H1 (cell line): ENCODE measurements at regions not wholly inside any gene's neighbourhood (a gene's known extent, or its start where the extent isn't known, plus 50 kb on each side); places are given as distances from the start of the nearest gene placed in this dataset.

Source experiments
- CTCF ChIA-PET: fragments of 300-600 bp; sonication (Branson Sonifier 250); formaldehyde crosslinking; loops from one replicate; lab custom pipeline; 2021; ENCODE audit not compliant: partially characterized antibody; lab: Charles Lee
- POLR2A ChIA-PET: fragments of 300-600 bp; sonication (Branson Sonifier 250); formaldehyde crosslinking; loops from one replicate; lab custom pipeline; 2021; ENCODE audit warnings: inconsistent platforms; ENCODE audit not compliant: partially characterized antibody; lab: Charles Lee
- DNase-seq, 2 experiments: peaks; one replicate each; pipeline versions ENCODE4 v3.0.0 to v3.0.0-alpha.2; 2010 to 2022; ENCODE audit warnings: low spot score in 2 of 2, low read depth in 1 of 2, mixed read lengths in 1 of 2
- FAIRE-seq: peaks from 2 replicates; lab custom pipeline; 2011; peaks lifted over from hg19 to GRCh38; lab: Jason Lieb, UNC
- H2AFZ ChIP-seq: 2 replicates; pipeline ENCODE4 v1.8.1; 2012; ENCODE audit warnings: low read length, inconsistent platforms
- H2AK5ac ChIP-seq: 2 replicates; pipeline ENCODE4 v1.6.1; 2013; ENCODE audit warnings: low read depth, low read length
- H2BK120ac ChIP-seq: replicated peaks from 2 replicates; pipeline ENCODE3; 2013; ENCODE audit warnings: low read depth, low read length, inconsistent platforms
- H2BK12ac ChIP-seq: 2 replicates; pipeline ENCODE4 v1.6.1; 2013; ENCODE audit warnings: low read depth, low read length
- H2BK15ac ChIP-seq: 2 replicates; pipeline ENCODE4 v1.6.1; 2013; ENCODE audit warnings: low read length
- H2BK20ac ChIP-seq: 2 replicates; pipeline ENCODE4 v1.6.1; 2013; ENCODE audit warnings: low read length
- H2BK5ac ChIP-seq: 2 replicates; pipeline ENCODE4 v1.6.1; 2013; ENCODE audit warnings: low read depth, low read length
- H3K14ac ChIP-seq: 2 replicates; pipeline ENCODE4 v1.6.1; 2013; ENCODE audit warnings: inconsistent platforms; ENCODE audit not compliant: insufficient read length
- H3K18ac ChIP-seq: 2 replicates; pipeline ENCODE4 v1.6.1; 2013; ENCODE audit warnings: low read length; ENCODE audit errors: extremely low read depth
- H3K23ac ChIP-seq: 2 replicates; pipeline ENCODE4 v1.6.1; 2013; ENCODE audit warnings: inconsistent platforms; ENCODE audit not compliant: insufficient read length
- H3K23me2 ChIP-seq: 2 replicates; pipeline ENCODE4 v1.6.1; 2013; ENCODE audit warnings: low read depth, low read length
- H3K27ac ChIP-seq: 2 replicates; pipeline ENCODE4 v1.6.1; 2011; ENCODE audit warnings: low read depth, low read length, inconsistent platforms
- H3K27me3 ChIP-seq, 4 experiments: replicated peaks in 1 of 4; 1 replicate in 1 of 4; 2 replicates in 3 of 4; pipeline versions ENCODE4 v1.6.1 to v1.8.1; 2011 to 2013; ENCODE audit warnings: low read length in 3 of 4, mild to moderate bottlenecking in 3 of 4, inconsistent platforms in 2 of 4, mixed read lengths in 2 of 4, moderate library complexity in 1 of 4; ENCODE audit not compliant: control insufficient read depth in 3 of 4, insufficient read depth in 3 of 4; ENCODE audit errors: extremely low read depth in 1 of 4
- H3K36me3 ChIP-seq, 4 experiments: 2 replicates each; pipeline versions ENCODE4 v1.6.1 to v1.8.1; 2011 to 2013; ENCODE audit warnings: mild to moderate bottlenecking in 4 of 4, low read length in 3 of 4, moderate library complexity in 2 of 4, control low read depth in 1 of 4, inconsistent platforms in 1 of 4; ENCODE audit not compliant: insufficient read depth in 4 of 4, control insufficient read depth in 2 of 4
- H3K4ac ChIP-seq: replicated peaks from 2 replicates; pipeline ENCODE3; 2013; ENCODE audit warnings: low read length, low read depth, mixed read lengths, inconsistent platforms; ENCODE audit not compliant: insufficient read length
- H3K4me1 ChIP-seq, 4 experiments: replicated peaks in 1 of 4; 1 replicate in 1 of 4; 2 replicates in 3 of 4; pipeline versions ENCODE4 v1.6.1 to v1.8.1; 2011 to 2013; ENCODE audit warnings: low read length in 3 of 4, inconsistent platforms in 2 of 4, mixed read lengths in 1 of 4; ENCODE audit not compliant: insufficient read depth in 4 of 4, control insufficient read depth in 3 of 4
- H3K4me2 ChIP-seq, 2 experiments: 2 replicates each; pipeline versions ENCODE4 v1.6.1 to v1.8.1; 2011 to 2013; ENCODE audit warnings: low read depth in 2 of 2, low read length in 2 of 2, control low read depth in 1 of 2, inconsistent platforms in 1 of 2, mild to moderate bottlenecking in 1 of 2; ENCODE audit not compliant: insufficient read depth in 1 of 2
- H3K4me3 ChIP-seq, 4 experiments: fragments of 200-600, 300-600 bp in 1 of 4; sonication (generic), shearing (Covaris generic), sonication (Bioruptor Twin) in 1 of 4; 2 replicates each; pipeline versions ENCODE4 v1.5.1 to v1.8.1; 2011 to 2016; ENCODE audit warnings: low read length in 4 of 4, low read depth in 3 of 4, control low read depth in 2 of 4, inconsistent platforms in 2 of 4, mild to moderate bottlenecking in 2 of 4, mixed read lengths in 1 of 4, moderate library complexity in 1 of 4; ENCODE audit not compliant: insufficient read depth in 2 of 4; ENCODE audit errors: extremely low read depth in 1 of 4
- H3K56ac ChIP-seq: replicated peaks from 2 replicates; pipeline ENCODE3; 2013; ENCODE audit warnings: low read depth, mild to moderate bottlenecking, mixed read lengths, low read length, inconsistent platforms; ENCODE audit not compliant: insufficient read length
- H3K79me1 ChIP-seq: 2 replicates; pipeline ENCODE4 v1.6.1; 2013; ENCODE audit warnings: low read depth, low read length, control low read depth
- H3K79me2 ChIP-seq, 2 experiments: 2 replicates each; pipeline versions ENCODE4 v1.6.1 to v1.8.1; 2012 to 2013; ENCODE audit warnings: low read length in 2 of 2, mild to moderate bottlenecking in 2 of 2, inconsistent platforms in 1 of 2; ENCODE audit not compliant: insufficient read depth in 2 of 2, control insufficient read depth in 1 of 2
- H3K9ac ChIP-seq, 4 experiments: replicated peaks in 1 of 4; 1 replicate in 1 of 4; 2 replicates in 3 of 4; pipeline versions ENCODE4 v1.6.1 to v1.8.1; 2011 to 2013; ENCODE audit warnings: low read depth in 3 of 4, low read length in 3 of 4, control low read depth in 2 of 4, mild to moderate bottlenecking in 2 of 4, moderate library complexity in 2 of 4, inconsistent platforms in 1 of 4; ENCODE audit errors: extremely low read depth in 1 of 4
- H3K9me3 ChIP-seq, 2 experiments: 2 replicates each; pipeline versions ENCODE4 v1.6.1 to v1.8.1; 2012 to 2013; ENCODE audit warnings: mild to moderate bottlenecking in 2 of 2, moderate library complexity in 2 of 2, control low read depth in 1 of 2, inconsistent platforms in 1 of 2, low read depth in 1 of 2, low read length in 1 of 2, mixed read lengths in 1 of 2; ENCODE audit not compliant: insufficient read depth in 2 of 2
- H4K20me1 ChIP-seq, 2 experiments: replicated peaks in 1 of 2; 2 replicates each; pipeline versions ENCODE3 to v1.8.1; 2011 to 2013; ENCODE audit warnings: inconsistent platforms in 2 of 2, low read length in 2 of 2, mild to moderate bottlenecking in 1 of 2; ENCODE audit not compliant: insufficient read depth in 2 of 2, control insufficient read depth in 1 of 2
- H4K5ac ChIP-seq: 2 replicates; pipeline ENCODE4 v1.6.1; 2013; ENCODE audit warnings: low read length, low read depth, mixed read lengths, inconsistent platforms; ENCODE audit not compliant: insufficient read length
- H4K8ac ChIP-seq: 2 replicates; pipeline ENCODE4 v1.8.0; 2013; ENCODE audit warnings: mild to moderate bottlenecking, moderate library complexity, low read length, inconsistent platforms; ENCODE audit not compliant: insufficient read depth; ENCODE audit errors: extremely low read depth
- H4K91ac ChIP-seq: replicated peaks from 2 replicates; pipeline ENCODE3; 2013; ENCODE audit warnings: low read length, mixed read lengths, inconsistent platforms; ENCODE audit not compliant: insufficient read length
- CBX8 ChIP-seq: fragments of 300-800, 300-1000 bp; sonication (generic); IDR thresholded peaks from 2 replicates; pipeline ENCODE4 v1.7.1; 2016; ENCODE audit warnings: low read depth, low read length, borderline replicate concordance
- KDM5A ChIP-seq: fragments of 200-600 bp; IDR thresholded peaks from 2 replicates; pipeline ENCODE4 v1.7.1; 2012; ENCODE audit warnings: mild to moderate bottlenecking, low read length, inconsistent platforms, mixed read lengths
- MAFK ChIP-seq: IDR thresholded peaks from 2 replicates; pipeline ENCODE4 v1.6.1; 2012; ENCODE audit warnings: low read depth, mild to moderate bottlenecking, improper control_type of control experiment, low read length
- SUZ12 ChIP-seq: fragments of 200-600 bp; sonication (generic); IDR thresholded peaks from 2 replicates; pipeline ENCODE4 v1.6.1; 2012; ENCODE audit warnings: mild to moderate bottlenecking, inconsistent platforms, low read length, moderate library complexity, mixed read lengths
- WGBS, 2 experiments: shearing (Covaris generic) in 1 of 2; methylation state at CpG; one replicate each; pipeline versions ENCODE4 v1.1.6 to v1.1.7; 2013 to 2015; ENCODE audit warnings: low lambda C conversion rate in 2 of 2, mixed read lengths in 2 of 2, inconsistent platforms in 1 of 2, low coverage in 1 of 2, missing lambda C conversion rate in 1 of 2; ENCODE audit not compliant: insufficient replicate concordance in 2 of 2, insufficient coverage in 1 of 2, insufficient read length in 1 of 2; ENCODE audit errors: extremely low coverage in 1 of 2, missing lambda C conversion rate in 1 of 2; 5-methylcytosine and 5-hydroxymethylcytosine counted together

- Histone ChIP-seq H2BK15ac (no peak overlapping the region), H3K4me1 (no peaks in the 10 kb centered on the region), H2BK120ac (no peak overlapping the region), H3K27ac (no peak overlapping the region), H3K9me3 (no peaks in the 10 kb centered on the region), H2BK12ac (no peak overlapping the region), H3K36me3 (no peaks in the 10 kb centered on the region), H2BK20ac (no peak overlapping the region), H2AFZ (no peak overlapping the region), H3K56ac (no peak overlapping the region), H3K27me3 (no peaks in the 10 kb centered on the region), H3K4ac (no peak overlapping the region), H4K5ac (no peak overlapping the region), H4K8ac (no peak overlapping the region; the same call in 1 of the 2 replicates), H3K18ac (no peak overlapping the region), H3K4me3 (no peak overlapping the region), H3K9ac (no peak overlapping the region), H3K4me2 (no peak overlapping the region), H4K91ac (no peak overlapping the region), H2AK5ac (no peak overlapping the region), H3K79me2 (no peaks in the 10 kb centered on the region), H2BK5ac (no peak overlapping the region), H4K20me1 (no peaks in the 10 kb centered on the region), H3K79me1 (no peaks in the 10 kb centered on the region), H3K14ac (no peak overlapping the region), H3K23me2 (no peaks in the 10 kb centered on the region), H3K23ac (no peak overlapping the region)
- WGBS, 2 experiments: 85% methylated on average over 1 of the region's 1 CpG; no CpG with 5 or more reads in 1 of the 2 experiments
- FAIRE-seq (no peak), DNase-seq (no peak)
- ChIA-PET CTCF (interaction anchor here (0.7 to 7.8 kb wide), 7 partner anchors 10 to 149 kb away, joined by 3 to 71 read pairs (median 5); no protein-coding TSS in a partner anchor), POLR2A (no interaction called here)
- TF ChIP-seq CBX8 (no peak), SUZ12 (no peak), KDM5A (no peak), MAFK (no peak)
These were observed 68.7 kb upstream of the ACP3 start for GRCh38 chr3:132248490-132248889.
